ENCODE measurements at regions not wholly inside any gene's neighbourhood (a gene's known extent, or its start where the extent isn't known, plus 50 kb on each side); places are given as distances from the start of the nearest gene placed in this dataset.

GRCh38 chr6:167528976-167529375 is 204.1 kb downstream of the TTLL2 start:
- H3K36me3 ChIP-seq (replicated peaks; ENCODE audit: control insufficient read depth, insufficient read depth, low read length): no peaks in the 10 kb centered on the region

GRCh38 chr6:167529444-167530335 is 204.8 kb downstream of the TTLL2 start:
- Histone ChIP-seq H3K4me3 (ENCODE audit: insufficient read depth, low read depth, low read length) (no peak overlapping the region), H3K27me3 (ENCODE audit: control insufficient read depth, insufficient read depth, low read length) (peaks cover 5% of the 10 kb centered on the region), H3K36me3 (replicated peaks; ENCODE audit: control insufficient read depth, insufficient read depth, low read length) (no peaks in the 10 kb centered on the region)
- no peak for DNase-seq

More at GRCh38 chr6:167528976-167529375, 204.1 kb downstream of the TTLL2 start:
- Histone ChIP-seq H3K27me3 (ENCODE audit: control insufficient read depth, insufficient read depth, low read length) (peaks cover 5% of the 10 kb centered on the region), H3K4me3 (ENCODE audit: insufficient read depth, low read depth, low read length) (no peak overlapping the region)
- no peak for DNase-seq

GRCh38 chr6:167530951-167531350 is 206.1 kb downstream of the TTLL2 start:
- Histone ChIP-seq H3K4me3 (ENCODE audit: insufficient read depth, low read depth, low read length) (no peak overlapping the region), H3K27me3 (ENCODE audit: control insufficient read depth, insufficient read depth, low read length) (peaks cover 5% of the 10 kb centered on the region), H3K36me3 (replicated peaks; ENCODE audit: control insufficient read depth, insufficient read depth, low read length) (no peaks in the 10 kb centered on the region)
- DNase-seq: no peak

- Histone ChIP-seq H3K27me3 (ENCODE audit: control insufficient read depth, insufficient read depth, low read length) (peaks cover 5% of the 10 kb centered on the region), H3K4me3 (ENCODE audit: insufficient read depth, low read depth, low read length) (no peak overlapping the region), H3K36me3 (replicated peaks; ENCODE audit: control insufficient read depth, insufficient read depth, low read length) (no peaks in the 10 kb centered on the region)
- DNase-seq: peak; percentile 78
These were observed 207.8 kb downstream of the TTLL2 start for GRCh38 chr6:167532410-167533288.

GRCh38 chr6:167533851-167534250 is 209.0 kb downstream of the TTLL2 start:
- no peak for DNase-seq

GRCh38 chr6:167537816-167538215 is 212.9 kb downstream of the TTLL2 start:
- DNase-seq: no peak
- Histone ChIP-seq H3K27me3 (ENCODE audit: control insufficient read depth, insufficient read depth, low read length) (no peaks in the 10 kb centered on the region), H3K4me3 (ENCODE audit: insufficient read depth, low read depth, low read length) (no peak overlapping the region), H3K36me3 (replicated peaks; ENCODE audit: control insufficient read depth, insufficient read depth, low read length) (no peaks in the 10 kb centered on the region)

More at GRCh38 chr6:167533851-167534250, 209.0 kb downstream of the TTLL2 start:
- Histone ChIP-seq H3K27me3 (ENCODE audit: control insufficient read depth, insufficient read depth, low read length) (peaks cover 5% of the 10 kb centered on the region), H3K4me3 (ENCODE audit: insufficient read depth, low read depth, low read length) (no peak overlapping the region), H3K36me3 (replicated peaks; ENCODE audit: control insufficient read depth, insufficient read depth, low read length) (no peaks in the 10 kb centered on the region)

GRCh38 chr6:167538746-167539145 is 213.9 kb downstream of the TTLL2 start:
- Histone ChIP-seq H3K27me3 (ENCODE audit: control insufficient read depth, insufficient read depth, low read length) (no peaks in the 10 kb centered on the region), H3K4me3 (ENCODE audit: insufficient read depth, low read depth, low read length) (no peak overlapping the region), H3K36me3 (replicated peaks; ENCODE audit: control insufficient read depth, insufficient read depth, low read length) (no peaks in the 10 kb centered on the region)
- no peak for DNase-seq

- Histone ChIP-seq H3K36me3 (replicated peaks; ENCODE audit: control insufficient read depth, insufficient read depth, low read length) (no peaks in the 10 kb centered on the region), H3K27me3 (ENCODE audit: control insufficient read depth, insufficient read depth, low read length) (no peaks in the 10 kb centered on the region), H3K4me3 (ENCODE audit: insufficient read depth, low read depth, low read length) (no peak overlapping the region)
- DNase-seq: no peak
These were observed 215.9 kb downstream of the TTLL2 start for GRCh38 chr6:167540796-167541195.

GRCh38 chr6:167541544-167541943 is 216.7 kb downstream of the TTLL2 start:
- Histone ChIP-seq H3K27me3 (ENCODE audit: control insufficient read depth, insufficient read depth, low read length) (no peaks in the 10 kb centered on the region), H3K36me3 (replicated peaks; ENCODE audit: control insufficient read depth, insufficient read depth, low read length) (no peaks in the 10 kb centered on the region), H3K4me3 (ENCODE audit: insufficient read depth, low read depth, low read length) (no peak overlapping the region)
- DNase-seq: no peak

GRCh38 chr6:167543602-167544497 is 219.0 kb downstream of the TTLL2 start:
- Histone ChIP-seq H3K27me3 (ENCODE audit: control insufficient read depth, insufficient read depth, low read length) (no peaks in the 10 kb centered on the region), H3K4me3 (ENCODE audit: insufficient read depth, low read depth, low read length) (no peak overlapping the region), H3K36me3 (replicated peaks; ENCODE audit: control insufficient read depth, insufficient read depth, low read length) (no peaks in the 10 kb centered on the region)
- no peak for DNase-seq

- no peaks in the 10 kb centered on the region for H3K27me3 ChIP-seq (ENCODE audit: control insufficient read depth, insufficient read depth, low read length)
- DNase-seq: no peak
- H3K36me3 ChIP-seq (replicated peaks; ENCODE audit: control insufficient read depth, insufficient read depth, low read length): no peaks in the 10 kb centered on the region
- no peak overlapping the region for H3K4me3 ChIP-seq (ENCODE audit: insufficient read depth, low read depth, low read length)
These were observed 221.9 kb downstream of the TTLL2 start for GRCh38 chr6:167546611-167547327.

GRCh38 chr6:167547328-167547692 is 222.4 kb downstream of the TTLL2 start:
- H3K4me3 ChIP-seq (ENCODE audit: insufficient read depth, low read depth, low read length): no peak overlapping the region
- no peaks in the 10 kb centered on the region for H3K36me3 ChIP-seq (replicated peaks; ENCODE audit: control insufficient read depth, insufficient read depth, low read length)
- DNase-seq: no peak
- no peaks in the 10 kb centered on the region for H3K27me3 ChIP-seq (ENCODE audit: control insufficient read depth, insufficient read depth, low read length)

- Histone ChIP-seq H3K4me3 (ENCODE audit: insufficient read depth, low read depth, low read length) (no peak overlapping the region), H3K36me3 (replicated peaks; ENCODE audit: control insufficient read depth, insufficient read depth, low read length) (no peaks in the 10 kb centered on the region), H3K27me3 (ENCODE audit: control insufficient read depth, insufficient read depth, low read length) (no peaks in the 10 kb centered on the region)
- DNase-seq: peak; percentile 8
These were observed 222.9 kb downstream of the TTLL2 start for GRCh38 chr6:167547751-167548150.
